ENCODE measurements at regions not wholly inside any gene's neighbourhood (a gene's known extent, or its start where the extent isn't known, plus 50 kb on each side); places are given as distances from the start of the nearest gene placed in this dataset.
A peak's percentile ranks its signal among the peaks of the same experiment; 100 is the strongest.

GRCh38 chr5:82375488-82376244 lies 97.5 kb upstream of the RPS23 start (continued):
- peak; percentile 77 for TF ChIP-seq ARID5B (CRISPR knock-in tag; IDR thresholded peaks at IDR 0.05)
- peak; percentile 54 for TF ChIP-seq BCL6 (CRISPR knock-in tag; IDR thresholded peaks at IDR 0.05)
- TF ChIP-seq HMG20A (CRISPR knock-in tag; IDR thresholded peaks at IDR 0.05; ENCODE audit: borderline replicate concordance) = peak; percentile 33; the same call in 1 of the 2 replicates
- peak; percentile 22; the same call in 1 of the 2 replicates for TF ChIP-seq TBX2 (CRISPR knock-in tag; IDR thresholded peaks at IDR 0.05; ENCODE audit: borderline replicate concordance)
- 0 out of 2 replicates have a peak, but pooled peaks have one; percentile 47 for TF ChIP-seq NR2F2 (IDR thresholded peaks at IDR 0.05; ENCODE audit: borderline replicate concordance, low read depth)
- TF ChIP-seq ARHGAP35 (CRISPR knock-in tag; IDR thresholded peaks at IDR 0.05; ENCODE audit: borderline replicate concordance) = no peak
- TF ChIP-seq, protein P1, sequence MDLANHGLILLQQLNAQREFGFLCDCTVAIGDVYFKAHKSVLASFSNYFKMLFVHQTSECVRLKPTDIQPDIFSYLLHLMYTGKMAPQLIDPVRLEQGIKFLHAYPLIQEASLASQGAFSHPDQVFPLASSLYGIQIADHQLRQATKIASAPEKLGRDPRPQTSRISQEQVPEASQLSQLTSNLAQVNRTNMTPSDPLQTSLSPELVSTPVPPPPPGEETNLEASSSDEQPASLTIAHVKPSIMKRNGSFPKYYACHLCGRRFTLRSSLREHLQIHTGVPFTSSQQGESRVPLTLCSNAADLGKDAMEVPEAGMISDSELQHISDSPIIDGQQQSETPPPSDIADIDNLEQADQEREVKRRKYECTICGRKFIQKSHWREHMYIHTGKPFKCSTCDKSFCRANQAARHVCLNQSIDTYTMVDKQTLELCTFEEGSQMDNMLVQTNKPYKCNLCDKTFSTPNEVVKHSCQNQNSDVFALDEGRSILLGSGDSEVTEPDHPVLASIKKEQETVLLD (CRISPR knock-in tag; IDR thresholded peaks at IDR 0.05; ENCODE audit: low read depth) = no peak
- TF ChIP-seq MED1 (CRISPR knock-in tag; IDR thresholded peaks at IDR 0.05) = no peak
- peak; percentile 46; the same call in 1 of the 2 replicates for TF ChIP-seq NR2F6 (IDR thresholded peaks at IDR 0.05)
- TF ChIP-seq NR2F6 (CRISPR knock-in tag; IDR thresholded peaks at IDR 0.05) = peak; percentile 78
- 0 out of 2 replicates have a peak, but pooled peaks have one; percentile 21 for TF ChIP-seq ARID3A (IDR thresholded peaks at IDR 0.05; ENCODE audit: low read depth, low read length)
- TF ChIP-seq HNF4A (CRISPR knock-in tag; IDR thresholded peaks at IDR 0.05) = 0 out of 2 replicates have a peak, but pooled peaks have one; percentile 7
- 0 out of 2 replicates have a peak, but pooled peaks have one; percentile 61 for TF ChIP-seq RNF219 (CRISPR knock-in tag; IDR thresholded peaks at IDR 0.05)
- TF ChIP-seq FOXK1 (CRISPR knock-in tag; IDR thresholded peaks at IDR 0.05; ENCODE audit: borderline replicate concordance, low read depth) = peak; percentile 35; the same call in 1 of the 2 replicates
- TF ChIP-seq PAX8 (CRISPR knock-in tag; IDR thresholded peaks at IDR 0.05; ENCODE audit: borderline replicate concordance) = no peak
- TF ChIP-seq CEBPB (IDR thresholded peaks at IDR 0.05; ENCODE audit: borderline replicate concordance, low read depth, low read length) = peak; percentile 72; the same call in 1 of the 2 replicates
- TF ChIP-seq ZFP82 (CRISPR knock-in tag; IDR thresholded peaks at IDR 0.05; ENCODE audit: borderline replicate concordance) = no peak
- TF ChIP-seq FOXA3 (CRISPR knock-in tag; IDR thresholded peaks at IDR 0.05) = peak; percentile 87
- TF ChIP-seq SOX5 (CRISPR knock-in tag; IDR thresholded peaks at IDR 0.05; ENCODE audit: borderline replicate concordance) = 0 out of 2 replicates have a peak, but pooled peaks have one; percentile 34
- no peak for TF ChIP-seq CENPX (CRISPR knock-in tag; IDR thresholded peaks at IDR 0.05)
- no peak for TF ChIP-seq BHLHE40 (IDR thresholded peaks at IDR 0.05; ENCODE audit: low read length)
- TF ChIP-seq NCOA2 (CRISPR knock-in tag; IDR thresholded peaks at IDR 0.05) = peak; percentile 47; the same call in 1 of the 2 replicates

Data from HepG2 (cell line).